ENCODE measurements at regions not wholly inside any gene's neighbourhood (a gene's known extent, or its start where the extent isn't known, plus 50 kb on each side); places are given as distances from the start of the nearest gene placed in this dataset.

DNA sequence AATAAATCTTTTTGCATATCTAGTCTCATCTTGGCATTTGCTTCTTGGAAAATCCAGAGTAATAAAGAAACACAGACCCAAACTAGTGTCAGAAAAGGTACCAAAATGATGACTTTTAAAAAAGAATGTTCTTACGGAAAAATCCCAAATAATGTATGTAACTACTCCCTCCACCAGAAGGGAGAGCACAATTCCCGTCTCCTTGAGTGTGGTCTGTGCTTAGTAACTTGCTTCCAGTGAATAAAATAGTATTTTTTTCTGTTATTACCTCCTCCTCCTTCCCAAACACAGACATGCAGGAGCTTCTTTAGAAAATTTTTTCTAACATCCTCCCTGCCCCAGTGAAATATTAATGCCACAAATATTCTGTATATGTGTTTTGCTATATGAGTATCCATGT lies 358.1 kb downstream of the ZFHX3 start:
- Histone ChIP-seq H3F3A (ENCODE audit: control insufficient read depth, insufficient read depth) (no peaks in the 10 kb centered on the region), H3K4me3 (ENCODE audit: low read length) (no peak overlapping the region), H4K20me1 (ENCODE audit: control insufficient read depth, insufficient read depth, low read depth, low read length) (no peaks in the 10 kb centered on the region), H3K79me2 (ENCODE audit: control insufficient read depth, low read length) (no peaks in the 10 kb centered on the region), H3K27ac (ENCODE audit: low read depth, low read length) (no peak overlapping the region), H3K4me2 (ENCODE audit: low read length) (no peak overlapping the region), H3K4me1 (ENCODE audit: control insufficient read depth, low read length) (no peaks in the 10 kb centered on the region), H3K9me3 (ENCODE audit: control insufficient read depth, insufficient read depth, low read length) (no peaks in the 10 kb centered on the region), H3K9me2 (replicated peaks; ENCODE audit: control insufficient read depth, low read length) (no peaks in the 10 kb centered on the region), H3K36me3 (ENCODE audit: control insufficient read depth, low read length) (no peaks in the 10 kb centered on the region), H3K27me3 (ENCODE audit: control insufficient read depth, low read length) (no peaks in the 10 kb centered on the region)
- TF ChIP-seq, protein P1, sequence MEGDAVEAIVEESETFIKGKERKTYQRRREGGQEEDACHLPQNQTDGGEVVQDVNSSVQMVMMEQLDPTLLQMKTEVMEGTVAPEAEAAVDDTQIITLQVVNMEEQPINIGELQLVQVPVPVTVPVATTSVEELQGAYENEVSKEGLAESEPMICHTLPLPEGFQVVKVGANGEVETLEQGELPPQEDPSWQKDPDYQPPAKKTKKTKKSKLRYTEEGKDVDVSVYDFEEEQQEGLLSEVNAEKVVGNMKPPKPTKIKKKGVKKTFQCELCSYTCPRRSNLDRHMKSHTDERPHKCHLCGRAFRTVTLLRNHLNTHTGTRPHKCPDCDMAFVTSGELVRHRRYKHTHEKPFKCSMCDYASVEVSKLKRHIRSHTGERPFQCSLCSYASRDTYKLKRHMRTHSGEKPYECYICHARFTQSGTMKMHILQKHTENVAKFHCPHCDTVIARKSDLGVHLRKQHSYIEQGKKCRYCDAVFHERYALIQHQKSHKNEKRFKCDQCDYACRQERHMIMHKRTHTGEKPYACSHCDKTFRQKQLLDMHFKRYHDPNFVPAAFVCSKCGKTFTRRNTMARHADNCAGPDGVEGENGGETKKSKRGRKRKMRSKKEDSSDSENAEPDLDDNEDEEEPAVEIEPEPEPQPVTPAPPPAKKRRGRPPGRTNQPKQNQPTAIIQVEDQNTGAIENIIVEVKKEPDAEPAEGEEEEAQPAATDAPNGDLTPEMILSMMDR (IDR thresholded peaks at IDR 0.05; ENCODE audit: low read depth, low read length, poor library complexity, severe bottlenecking), result no peak
- TF ChIP-seq EZH2phosphoT487 (IDR thresholded peaks at IDR 0.05; ENCODE audit: borderline replicate concordance, low read length), result no peak

DNA sequence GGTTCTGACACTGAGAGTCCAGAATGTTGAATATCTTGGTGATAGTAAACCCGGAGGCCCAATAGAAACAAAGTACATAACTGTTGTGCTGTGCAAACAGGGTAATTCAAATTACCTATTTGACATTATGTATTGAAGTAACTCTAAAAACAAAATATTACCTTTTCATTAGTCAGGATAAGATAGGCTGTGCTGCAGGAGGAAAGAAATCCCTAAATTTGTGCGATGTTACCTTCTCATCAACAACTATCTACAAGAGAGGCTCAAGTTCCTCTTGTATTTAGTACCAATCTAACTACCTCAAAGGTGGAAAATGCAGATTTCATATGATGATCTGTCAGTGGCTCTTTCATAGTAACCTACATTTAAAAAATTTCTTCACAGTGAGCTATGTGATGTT lies 367.2 kb downstream of the ZFHX3 start:
- no peaks in the 10 kb centered on the region for H3K9me2 ChIP-seq (replicated peaks; ENCODE audit: control insufficient read depth, low read length)
- H3K9me3 ChIP-seq (ENCODE audit: control insufficient read depth, insufficient read depth, low read length), result no peaks in the 10 kb centered on the region
- H3K27me3 ChIP-seq (ENCODE audit: control insufficient read depth, low read length), result no peaks in the 10 kb centered on the region
- TF ChIP-seq EZH2phosphoT487 (IDR thresholded peaks at IDR 0.05; ENCODE audit: borderline replicate concordance, low read length), result no peak
- TF ChIP-seq, protein P1 (IDR thresholded peaks at IDR 0.05; ENCODE audit: low read depth, low read length, poor library complexity, severe bottlenecking), result no peak
- H3F3A ChIP-seq (ENCODE audit: control insufficient read depth, insufficient read depth), result no peaks in the 10 kb centered on the region
- H3K4me1 ChIP-seq (ENCODE audit: control insufficient read depth, low read length), result no peaks in the 10 kb centered on the region
- H3K27ac ChIP-seq (ENCODE audit: low read depth, low read length), result no peak overlapping the region
- no peak overlapping the region for H3K4me2 ChIP-seq (ENCODE audit: low read length)
- H4K20me1 ChIP-seq (ENCODE audit: control insufficient read depth, insufficient read depth, low read depth, low read length), result no peaks in the 10 kb centered on the region
- no peaks in the 10 kb centered on the region for H3K79me2 ChIP-seq (ENCODE audit: control insufficient read depth, low read length)
- H3K4me3 ChIP-seq (ENCODE audit: low read length), result no peak overlapping the region
- no peaks in the 10 kb centered on the region for H3K36me3 ChIP-seq (ENCODE audit: control insufficient read depth, low read length)

DNA sequence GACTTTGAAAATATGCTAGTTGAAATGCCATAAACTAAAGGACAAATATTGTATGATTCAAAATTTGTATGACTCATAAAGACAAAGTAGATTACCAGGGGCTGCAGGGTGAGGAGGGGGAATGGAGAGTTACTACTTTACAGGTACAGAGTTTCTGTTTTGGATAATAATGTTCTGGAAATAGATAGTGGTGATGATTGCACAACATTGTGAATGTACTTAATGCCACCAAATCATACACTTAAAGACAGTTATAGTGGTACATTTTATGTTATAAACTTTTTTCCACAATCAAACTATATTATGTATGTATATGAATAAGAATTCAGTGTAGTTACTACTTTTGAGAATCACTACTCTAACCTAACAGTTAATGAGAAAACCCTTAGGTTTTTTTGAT lies 368.1 kb downstream of the ZFHX3 start:
- Histone ChIP-seq H3K4me1 (ENCODE audit: control insufficient read depth, low read length) (no peaks in the 10 kb centered on the region), H3K4me2 (ENCODE audit: low read length) (no peak overlapping the region), H3K36me3 (ENCODE audit: control insufficient read depth, low read length) (no peaks in the 10 kb centered on the region), H3K9me2 (replicated peaks; ENCODE audit: control insufficient read depth, low read length) (no peaks in the 10 kb centered on the region), H3K9me3 (ENCODE audit: control insufficient read depth, insufficient read depth, low read length) (no peaks in the 10 kb centered on the region), H3K79me2 (ENCODE audit: control insufficient read depth, low read length) (no peaks in the 10 kb centered on the region), H3K27me3 (ENCODE audit: control insufficient read depth, low read length) (no peaks in the 10 kb centered on the region), H3K4me3 (ENCODE audit: low read length) (no peak overlapping the region), H3F3A (ENCODE audit: control insufficient read depth, insufficient read depth) (no peaks in the 10 kb centered on the region), H3K27ac (ENCODE audit: low read depth, low read length) (no peak overlapping the region), H4K20me1 (ENCODE audit: control insufficient read depth, insufficient read depth, low read depth, low read length) (no peaks in the 10 kb centered on the region)
- TF ChIP-seq, protein P1 (IDR thresholded peaks at IDR 0.05; ENCODE audit: low read depth, low read length, poor library complexity, severe bottlenecking), result no peak
- TF ChIP-seq EZH2phosphoT487 (IDR thresholded peaks at IDR 0.05; ENCODE audit: borderline replicate concordance, low read length), result no peak

Data from DOHH2 (cell line).